Ecto neural progenitor cell (in vitro differentiated cells): ENCODE measurements at regions not wholly inside any gene's neighbourhood (a gene's known extent, or its start where the extent isn't known, plus 50 kb on each side); places are given as distances from the start of the nearest gene placed in this dataset.

Experiments
- DNase-seq: peaks from one replicate; pipeline ENCODE4 v3.0.0-alpha.2; 2018; ENCODE audit warnings: low spot score

- no peak for DNase-seq
Measured at GRCh38 chr4:136088211-136088867, 1444.0 kb downstream of the PCDH18 start.

- no peak for DNase-seq
Measured at GRCh38 chr4:136078976-136079375, 1453.3 kb downstream of the PCDH18 start.

- DNase-seq, result no peak
Measured at GRCh38 chr4:136056748-136057147, 1475.5 kb downstream of the PCDH18 start.

GRCh38 chr4:136055360-136055759 is 1476.9 kb downstream of the PCDH18 start:
- no peak for DNase-seq

GRCh38 chr4:136036744-136037143 is 1495.5 kb downstream of the PCDH18 start:
- no peak for DNase-seq

GRCh38 chr4:136032391-136032790 is 1499.9 kb downstream of the PCDH18 start:
- DNase-seq, result no peak

GRCh38 chr4:136025540-136025939 is 1506.8 kb downstream of the PCDH18 start:
- no peak for DNase-seq

GRCh38 chr4:136017556-136017955 is 1514.7 kb downstream of the PCDH18 start:
- no peak for DNase-seq

GRCh38 chr4:136012220-136012619 is 1520.1 kb downstream of the PCDH18 start:
- no peak for DNase-seq

- no peak for DNase-seq
Measured at GRCh38 chr4:136009258-136009832, 1522.9 kb downstream of the PCDH18 start.

GRCh38 chr4:136007991-136008390 is 1524.3 kb downstream of the PCDH18 start:
- DNase-seq, result no peak

GRCh38 chr4:136002316-136002715 is 1530.0 kb downstream of the PCDH18 start:
- DNase-seq, result no peak

- DNase-seq, result no peak
Measured at GRCh38 chr4:136001791-136002190, 1530.5 kb downstream of the PCDH18 start.

- DNase-seq, result no peak
Measured at GRCh38 chr4:136000246-136000645, 1532.0 kb downstream of the PCDH18 start.

- DNase-seq, result no peak
Measured at GRCh38 chr4:135994360-135994759, 1537.9 kb downstream of the PCDH18 start.

- no peak for DNase-seq
Measured at GRCh38 chr4:135976860-135977259, 1555.4 kb downstream of the PCDH18 start.

- no peak for DNase-seq
Measured at GRCh38 chr4:135966936-135967335, 1565.4 kb downstream of the PCDH18 start.

- no peak for DNase-seq
Measured at GRCh38 chr4:135963009-135963408, 1569.3 kb downstream of the PCDH18 start.

GRCh38 chr4:135949931-135950330 is 1582.4 kb downstream of the PCDH18 start:
- no peak for DNase-seq

GRCh38 chr4:135948797-135949196 is 1583.5 kb downstream of the PCDH18 start:
- no peak for DNase-seq

- no peak for DNase-seq
Measured at GRCh38 chr4:135941671-135942070, 1590.6 kb downstream of the PCDH18 start.

GRCh38 chr4:135934026-135934425 is 1598.3 kb downstream of the PCDH18 start:
- no peak for DNase-seq

- DNase-seq, result no peak
Measured at GRCh38 chr4:135927651-135928050, 1604.6 kb downstream of the PCDH18 start.

- DNase-seq, result no peak
Measured at GRCh38 chr4:135921081-135921480, 1611.2 kb downstream of the PCDH18 start.
